BLaER1 treated with 17β-estradiol and CSF1 and Interleukin-3, amounts not matched to agents 10 nM and 100 nM (cell line): ENCODE measurements at regions not wholly inside any gene's neighbourhood (a gene's known extent, or its start where the extent isn't known, plus 50 kb on each side); places are given as distances from the start of the nearest gene placed in this dataset.

Experiments
- H3K27ac ChIP-seq, 11 experiments: shearing (Covaris generic); formaldehyde crosslinking; 2 replicates each; pipeline ENCODE4 v1.8.1; 2022
- H3K27me3 ChIP-seq, 11 experiments: shearing (Covaris generic); formaldehyde crosslinking; 2 replicates each; pipeline ENCODE4 v1.8.1; 2022
- H3K36me3 ChIP-seq, 11 experiments: shearing (Covaris generic); formaldehyde crosslinking; 2 replicates each; pipeline ENCODE4 v1.8.1; 2022
- H3K4me1 ChIP-seq, 10 experiments: shearing (Covaris generic); formaldehyde crosslinking; 2 replicates each; pipeline ENCODE4 v1.8.1; 2022
- H3K4me2 ChIP-seq, 11 experiments: shearing (Covaris generic); formaldehyde crosslinking; 2 replicates each; pipeline ENCODE4 v1.8.1; 2022
- H3K4me3 ChIP-seq, 10 experiments: shearing (Covaris generic); formaldehyde crosslinking; 2 replicates each; pipeline ENCODE4 v1.8.1; 2022
- H3K9ac ChIP-seq, 11 experiments: shearing (Covaris generic); formaldehyde crosslinking; 2 replicates each; pipeline ENCODE4 v1.8.1; 2022
- H3K9me3 ChIP-seq, 11 experiments: shearing (Covaris generic); formaldehyde crosslinking; replicated peaks in 1 of 11; 2 replicates each; pipeline ENCODE4 v1.8.1; 2022
- H4K20me1 ChIP-seq, 11 experiments: shearing (Covaris generic); formaldehyde crosslinking; 2 replicates each; pipeline ENCODE4 v1.8.1; 2022
- Cebpa-rat ChIP-seq, 11 experiments: shearing (Covaris generic); IDR thresholded peaks; 2 replicates each; pipeline ENCODE4 v1.8.1; 2022

DNA sequence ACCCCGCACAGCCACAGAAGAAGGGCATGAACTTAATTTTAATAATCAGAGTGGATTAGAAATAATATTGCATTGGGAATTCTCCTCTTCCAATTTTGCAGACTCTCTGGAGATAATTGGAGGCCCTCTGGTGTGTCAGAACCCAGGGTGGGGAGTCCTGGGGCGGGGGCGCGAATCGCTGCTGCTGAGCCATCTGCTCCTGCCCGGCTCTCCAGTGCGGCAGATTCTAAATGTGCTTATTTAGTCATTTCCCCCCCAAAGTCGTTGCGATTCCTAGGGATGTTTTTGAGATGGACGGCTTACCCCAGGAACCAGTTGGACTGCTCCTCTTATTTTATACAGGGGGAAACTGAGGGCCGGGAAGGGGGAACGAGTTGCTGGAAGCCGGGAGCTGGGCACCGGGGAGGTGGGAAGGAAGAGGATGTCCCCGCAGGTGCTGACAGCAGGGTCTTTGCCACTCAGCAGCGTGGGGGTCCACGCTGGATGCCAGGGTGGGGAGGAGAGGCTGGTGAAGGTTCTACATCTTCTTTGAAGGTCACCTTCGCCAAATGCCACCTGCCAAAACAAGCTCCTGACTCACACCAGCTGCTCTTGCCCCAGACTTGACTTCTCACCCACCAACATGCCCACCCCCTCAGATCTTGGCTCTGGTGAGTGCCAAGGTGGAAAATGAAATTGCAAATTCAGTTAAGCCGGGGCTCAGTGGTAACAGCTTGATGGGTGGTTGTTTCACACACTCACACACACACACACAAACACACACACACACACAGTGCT, 91.3 kb upstream of the PRR23E start:
- no peak overlapping the region for H3K27ac ChIP-seq
- no peak for TF ChIP-seq Cebpa-rat (IDR thresholded peaks at IDR 0.05)
- peaks cover 0 to 17% (median 0%) of the 10 kb centered on the region in 11 experiments; a peak in 1 of 22 replicates for H3K27me3 ChIP-seq

DNA sequence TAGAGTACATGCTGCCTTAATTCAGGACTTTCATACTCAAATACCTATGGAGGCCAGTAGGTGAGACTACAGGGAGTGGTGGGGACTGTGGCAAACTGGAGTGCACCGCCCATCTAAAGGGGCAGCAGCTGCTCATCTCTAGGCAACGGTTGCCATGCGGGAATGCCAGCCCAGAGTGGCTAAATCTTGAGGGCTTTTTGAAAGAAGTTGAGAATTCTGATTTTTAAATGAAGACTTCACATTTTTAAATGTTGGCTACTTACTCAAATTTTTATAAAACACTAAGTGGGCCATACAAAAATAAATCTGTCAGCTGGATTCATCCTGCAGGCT, 90.8 kb upstream of the PRR23E start:
- TF ChIP-seq Cebpa-rat (IDR thresholded peaks at IDR 0.05) = no peak
- H3K4me2 ChIP-seq = no peak overlapping the region
- H3K27me3 ChIP-seq = peaks cover 0 to 16% (median 0%) of the 10 kb centered on the region in 11 experiments; a peak in 1 of 22 replicates
- peaks cover 0 to 37% (median 0%) of the 10 kb centered on the region in 11 experiments; a peak in 9 of 22 replicates for H4K20me1 ChIP-seq
- no peaks in the 10 kb centered on the region for H3K4me1 ChIP-seq
- H3K9me3 ChIP-seq = no peaks in the 10 kb centered on the region
- no peaks in the 10 kb centered on the region for H3K36me3 ChIP-seq
- no peak overlapping the region for H3K9ac ChIP-seq
- H3K27ac ChIP-seq = no peak overlapping the region
- no peak overlapping the region for H3K4me3 ChIP-seq

More for the DNA sequence above, 91.3 kb upstream of the PRR23E start:
- Histone ChIP-seq H3K4me1 (no peaks in the 10 kb centered on the region), H3K9me3 (no peaks in the 10 kb centered on the region), H3K4me2 (no peak overlapping the region), H3K9ac (no peak overlapping the region), H3K4me3 (no peak overlapping the region), H4K20me1 (peaks cover 0 to 42% (median 0%) of the 10 kb centered on the region in 11 experiments; a peak in 9 of 22 replicates), H3K36me3 (no peaks in the 10 kb centered on the region)

DNA sequence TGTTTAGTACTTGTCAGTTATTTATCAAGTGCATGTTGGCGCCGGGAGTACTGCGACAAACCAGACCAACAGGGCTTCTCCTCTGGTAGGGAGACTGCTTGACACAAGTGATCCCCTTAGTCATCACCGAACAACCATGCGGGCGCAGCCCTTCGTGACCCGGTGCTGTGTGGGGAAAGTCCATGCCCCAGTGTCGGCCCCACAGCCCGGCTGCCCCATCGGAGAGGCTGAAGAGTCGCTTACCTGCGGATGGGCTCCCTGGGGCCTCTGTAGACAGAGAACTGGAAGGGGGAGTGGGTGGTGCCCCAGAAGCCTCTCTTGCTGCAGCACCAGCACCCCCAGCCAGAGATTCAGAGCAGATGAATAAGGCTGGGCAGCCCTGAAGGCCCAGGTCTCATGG, 90.3 kb upstream of the PRR23E start:
- Histone ChIP-seq H3K27ac (no peak overlapping the region), H3K9me3 (no peaks in the 10 kb centered on the region)

DNA sequence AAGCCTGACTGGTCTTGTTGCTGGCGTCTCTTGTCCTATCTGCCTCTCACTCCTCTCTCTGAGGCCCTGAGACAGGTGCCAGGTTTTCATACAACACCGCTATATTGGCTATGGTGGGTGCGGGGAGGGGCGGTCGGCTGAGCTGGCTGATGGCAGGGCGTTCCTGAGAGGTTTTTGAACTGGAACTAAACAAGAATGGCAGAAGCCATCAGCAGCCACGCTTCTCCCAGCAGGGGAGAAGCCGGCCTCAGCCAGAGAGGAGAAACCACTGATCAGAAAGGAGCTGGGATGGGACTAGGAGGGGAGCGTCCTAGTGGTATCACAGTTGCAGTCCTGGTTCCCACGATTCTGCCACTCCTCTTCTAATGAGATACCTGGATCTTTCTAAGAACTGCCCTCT, 89.9 kb upstream of the PRR23E start:
- TF ChIP-seq Cebpa-rat (IDR thresholded peaks at IDR 0.05) = no peak

More for the DNA sequence above, 90.3 kb upstream of the PRR23E start:
- H3K4me1 ChIP-seq = no peaks in the 10 kb centered on the region
- no peak overlapping the region for H3K4me2 ChIP-seq
- no peaks in the 10 kb centered on the region for H3K36me3 ChIP-seq
- no peak overlapping the region for H3K9ac ChIP-seq
- no peak overlapping the region for H3K4me3 ChIP-seq
- TF ChIP-seq Cebpa-rat (IDR thresholded peaks at IDR 0.05) = no peak
- H3K27me3 ChIP-seq = peaks cover 0 to 12% (median 0%) of the 10 kb centered on the region in 11 experiments; a peak in 1 of 22 replicates
- peaks cover 0 to 33% (median 0%) of the 10 kb centered on the region in 11 experiments; a peak in 8 of 22 replicates for H4K20me1 ChIP-seq

DNA sequence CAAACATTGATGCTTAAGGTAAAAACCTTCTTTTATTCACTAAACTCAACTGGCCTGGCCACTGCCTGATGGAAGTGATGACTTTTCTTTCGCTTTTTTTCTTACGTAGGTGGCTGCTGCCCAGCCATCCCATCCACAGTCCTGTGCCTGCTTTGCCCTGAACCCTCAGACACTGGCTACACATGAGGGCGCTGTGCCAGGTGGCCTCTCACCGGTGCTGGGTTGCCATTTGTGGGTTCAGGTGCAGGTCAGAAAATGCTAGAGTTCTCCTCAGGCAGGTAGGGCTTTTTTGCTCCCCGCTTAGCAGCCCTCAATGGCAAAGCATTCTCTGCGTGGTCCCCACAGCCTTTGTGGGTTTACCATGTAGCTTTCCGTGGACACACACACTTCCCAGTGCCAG, 88.3 kb upstream of the PRR23E start:
- TF ChIP-seq Cebpa-rat (IDR thresholded peaks at IDR 0.05) = no peak
- H3K4me2 ChIP-seq = no peak overlapping the region
- no peaks in the 10 kb centered on the region for H3K36me3 ChIP-seq
- no peaks in the 10 kb centered on the region for H3K4me1 ChIP-seq
- H3K9me3 ChIP-seq = no peaks in the 10 kb centered on the region
- H3K27ac ChIP-seq = no peak overlapping the region
- H3K4me3 ChIP-seq = no peak overlapping the region
- peaks cover 0 to 15% (median 0%) of the 10 kb centered on the region in 11 experiments; a peak in 6 of 22 replicates for H4K20me1 ChIP-seq
- no peak overlapping the region for H3K9ac ChIP-seq
- peaks cover 0 to 10% (median 0%) of the 10 kb centered on the region in 11 experiments; a peak in 1 of 22 replicates for H3K27me3 ChIP-seq

More for the DNA sequence above, 89.9 kb upstream of the PRR23E start:
- Histone ChIP-seq H3K4me2 (no peak overlapping the region), H3K27me3 (peaks cover 0 to 10% (median 0%) of the 10 kb centered on the region in 11 experiments; a peak in 1 of 22 replicates), H3K4me3 (no peak overlapping the region), H3K9ac (no peak overlapping the region), H3K4me1 (no peaks in the 10 kb centered on the region), H3K36me3 (no peaks in the 10 kb centered on the region), H3K9me3 (no peaks in the 10 kb centered on the region), H4K20me1 (peaks cover 0 to 28% (median 0%) of the 10 kb centered on the region in 11 experiments; a peak in 8 of 22 replicates), H3K27ac (no peak overlapping the region)

DNA sequence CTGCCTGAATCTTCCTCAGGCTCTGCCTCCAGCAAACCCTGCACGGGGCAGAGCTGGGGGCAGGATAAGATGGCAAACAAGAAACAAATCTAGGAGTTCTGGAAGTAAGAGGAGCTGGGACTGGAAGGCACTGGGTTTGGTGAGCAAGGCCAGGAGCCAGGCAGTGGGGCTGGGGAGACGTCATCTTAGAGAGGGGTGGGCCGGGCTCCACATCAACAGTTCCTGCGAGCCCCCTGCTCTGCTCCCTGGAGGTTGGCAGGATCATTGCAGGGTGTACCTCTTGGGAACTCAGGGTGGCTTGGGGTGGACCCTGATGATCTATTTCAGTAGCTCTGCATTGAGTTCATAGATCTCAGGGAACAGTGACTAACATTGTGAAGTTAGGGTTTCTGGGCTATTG, 87.3 kb upstream of the PRR23E start:
- Histone ChIP-seq H4K20me1 (peaks cover 0 to 15% (median 0%) of the 10 kb centered on the region in 11 experiments; a peak in 5 of 22 replicates), H3K4me2 (no peak overlapping the region), H3K4me3 (no peak overlapping the region), H3K9me3 (no peaks in the 10 kb centered on the region; a peak in 1 of 22 replicates), H3K9ac (no peak overlapping the region), H3K27ac (no peak overlapping the region), H3K4me1 (no peaks in the 10 kb centered on the region), H3K36me3 (no peaks in the 10 kb centered on the region), H3K27me3 (0 out of 22 replicates have a peak, but pooled peaks cover 0 to 3% (median 0%) of the 10 kb centered on the region in 11 experiments)
- no peak for TF ChIP-seq Cebpa-rat (IDR thresholded peaks at IDR 0.05)

DNA sequence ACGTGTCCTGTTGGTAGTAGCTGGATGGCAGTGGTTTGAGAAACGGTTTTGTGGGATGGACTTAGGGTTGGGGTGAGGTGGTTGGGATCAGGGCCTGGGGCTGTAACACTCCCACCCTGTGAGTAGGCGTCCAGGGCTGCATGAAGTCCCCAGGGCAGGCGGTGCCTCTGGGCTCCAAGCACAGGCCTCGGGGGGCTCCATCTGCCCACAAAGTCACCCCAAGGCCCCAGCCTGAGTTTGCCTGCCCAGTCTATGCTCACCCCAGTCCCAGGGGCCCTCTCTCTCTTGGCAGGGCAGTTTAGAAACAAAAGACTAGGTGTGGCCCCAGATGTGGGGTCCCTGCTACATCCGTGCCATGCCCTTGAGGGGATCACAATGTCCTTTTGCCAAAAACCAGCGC, 86.9 kb upstream of the PRR23E start:
- TF ChIP-seq Cebpa-rat (IDR thresholded peaks at IDR 0.05) = no peak
- H3K36me3 ChIP-seq = no peaks in the 10 kb centered on the region
- peaks cover 0 to 15% (median 0%) of the 10 kb centered on the region in 11 experiments; a peak in 5 of 22 replicates for H4K20me1 ChIP-seq
- H3K4me2 ChIP-seq = no peak overlapping the region
- no peaks in the 10 kb centered on the region for H3K27me3 ChIP-seq
- no peaks in the 10 kb centered on the region for H3K4me1 ChIP-seq
- no peak overlapping the region for H3K4me3 ChIP-seq
- H3K9ac ChIP-seq = no peak overlapping the region
- peaks cover 0 to 3% (median 2%) of the 10 kb centered on the region in 11 experiments; a peak in 16 of 22 replicates for H3K9me3 ChIP-seq
- no peak overlapping the region for H3K27ac ChIP-seq

DNA sequence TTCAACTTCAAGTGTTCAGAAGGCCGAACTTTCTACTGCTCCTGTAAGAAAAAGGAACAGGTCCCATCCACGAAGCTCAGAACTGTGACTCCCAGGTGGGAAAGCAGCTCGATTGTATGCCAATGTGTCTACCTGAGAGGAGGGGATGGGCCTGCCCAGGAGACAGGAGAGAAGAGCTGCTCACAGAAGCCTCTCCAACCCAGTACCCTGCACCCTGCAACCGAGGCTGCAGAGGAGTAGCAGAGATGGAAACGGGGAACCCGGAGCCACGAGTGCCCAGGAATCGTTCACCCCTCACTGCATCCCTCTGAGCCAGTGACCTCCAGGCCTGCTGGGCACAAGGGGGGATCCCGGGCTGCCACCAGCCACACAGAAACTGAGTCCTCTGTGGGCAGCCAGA, 86.5 kb upstream of the PRR23E start:
- no peak overlapping the region for H3K4me3 ChIP-seq
- H3K4me1 ChIP-seq = no peaks in the 10 kb centered on the region
- H3K27ac ChIP-seq = no peak overlapping the region
- peaks cover 0 to 15% (median 0%) of the 10 kb centered on the region in 11 experiments; a peak in 2 of 22 replicates for H4K20me1 ChIP-seq
- peaks cover 3 to 7% (median 6%) of the 10 kb centered on the region in 11 experiments; a peak in 21 of 22 replicates for H3K9me3 ChIP-seq
- H3K27me3 ChIP-seq = no peaks in the 10 kb centered on the region
- TF ChIP-seq Cebpa-rat (IDR thresholded peaks at IDR 0.05) = no peak
- no peaks in the 10 kb centered on the region for H3K36me3 ChIP-seq
- no peak overlapping the region for H3K9ac ChIP-seq
- H3K4me2 ChIP-seq = no peak overlapping the region

DNA sequence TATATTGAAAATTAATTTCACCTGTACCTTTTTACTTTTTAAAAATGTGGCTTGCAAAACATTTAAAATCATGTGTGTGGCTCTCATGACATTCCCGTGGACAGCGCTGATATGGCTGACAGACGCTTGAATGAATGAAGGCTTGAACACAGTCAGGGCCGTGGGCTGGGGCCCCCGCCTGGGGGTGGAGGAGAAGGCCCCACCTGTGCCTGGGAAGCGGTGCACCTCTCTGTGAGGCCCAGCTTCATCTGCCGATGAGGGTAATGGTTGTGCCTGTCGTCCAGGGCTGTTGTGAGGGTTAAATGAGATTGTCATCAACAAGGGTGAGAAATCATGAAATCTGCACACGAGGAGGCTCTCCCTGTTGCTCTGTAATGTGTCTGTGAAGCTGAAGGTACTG, 85.9 kb upstream of the PRR23E start:
- Histone ChIP-seq H3K9me3 (peaks cover 8 to 12% (median 11%) of the 10 kb centered on the region in 11 experiments), H3K4me2 (no peak overlapping the region), H4K20me1 (peaks cover 0 to 15% (median 0%) of the 10 kb centered on the region in 11 experiments; a peak in 2 of 22 replicates), H3K4me3 (no peak overlapping the region), H3K9ac (no peak overlapping the region), H3K27ac (no peak overlapping the region), H3K36me3 (no peaks in the 10 kb centered on the region; a peak in 1 of 22 replicates), H3K27me3 (no peaks in the 10 kb centered on the region), H3K4me1 (no peaks in the 10 kb centered on the region)
- TF ChIP-seq Cebpa-rat (IDR thresholded peaks at IDR 0.05) = no peak
